ENCODE measurements at regions not wholly inside any gene's neighbourhood (a gene's known extent, or its start where the extent isn't known, plus 50 kb on each side); places are given as distances from the start of the nearest gene placed in this dataset.

DNA sequence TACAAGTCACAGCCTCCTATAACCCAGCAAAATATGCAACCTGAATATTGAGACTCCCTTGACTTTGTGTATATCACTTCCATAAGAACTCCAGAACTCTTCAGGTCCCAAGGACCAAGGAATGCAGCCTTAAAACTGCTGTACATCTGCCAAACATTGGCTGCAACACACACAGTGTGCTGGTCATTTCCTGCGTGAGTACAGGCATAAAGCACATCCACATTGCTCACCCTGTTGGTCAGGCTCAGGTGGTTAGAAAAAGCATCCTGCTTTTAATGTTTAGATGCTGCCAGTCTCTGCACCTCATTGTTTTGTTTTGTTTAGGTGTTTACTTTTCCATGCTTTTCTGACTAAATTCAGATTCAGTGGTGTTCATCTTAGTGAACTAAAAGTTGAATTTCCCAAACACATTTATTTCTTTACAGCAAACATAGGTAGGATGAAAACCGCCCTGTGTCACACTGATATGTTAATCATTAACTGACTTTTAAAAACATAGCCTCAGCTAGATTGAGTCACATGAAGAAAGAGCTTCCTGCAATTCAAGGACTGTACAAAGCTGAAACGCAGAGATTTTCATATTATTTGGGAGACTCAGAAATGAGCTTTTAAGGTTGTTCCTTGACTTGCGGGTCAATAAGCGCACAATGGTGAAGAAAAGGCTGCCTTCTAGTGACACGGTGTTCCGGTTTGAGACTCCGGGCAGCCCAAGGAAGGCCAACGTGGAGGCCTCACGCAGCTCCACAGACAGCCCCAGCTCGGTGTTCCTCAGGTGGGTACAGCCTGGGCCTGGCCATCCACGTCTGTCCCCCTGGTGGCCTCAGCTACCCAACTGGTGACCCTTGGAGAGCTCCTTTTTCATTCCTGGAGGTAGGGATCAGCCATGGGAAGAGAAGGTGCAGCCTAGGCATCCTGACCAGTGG, 52.2 kb upstream of the GRAMD2B start (continued):
- TF ChIP-seq ZNF264 (CRISPR knock-in tag; IDR thresholded peaks at IDR 0.05): no peak; the same call in 1 of the 2 replicates
- 0 out of 2 replicates have a peak, but pooled peaks have one; percentile 51 for TF ChIP-seq MIER2 (CRISPR knock-in tag; IDR thresholded peaks at IDR 0.05)
- no peak for TF ChIP-seq ZNF572 (CRISPR knock-in tag; IDR thresholded peaks at IDR 0.05)
- no peak for TF ChIP-seq ATAD3A (CRISPR knock-in tag; IDR thresholded peaks at IDR 0.05)
- TF ChIP-seq, protein P1, sequence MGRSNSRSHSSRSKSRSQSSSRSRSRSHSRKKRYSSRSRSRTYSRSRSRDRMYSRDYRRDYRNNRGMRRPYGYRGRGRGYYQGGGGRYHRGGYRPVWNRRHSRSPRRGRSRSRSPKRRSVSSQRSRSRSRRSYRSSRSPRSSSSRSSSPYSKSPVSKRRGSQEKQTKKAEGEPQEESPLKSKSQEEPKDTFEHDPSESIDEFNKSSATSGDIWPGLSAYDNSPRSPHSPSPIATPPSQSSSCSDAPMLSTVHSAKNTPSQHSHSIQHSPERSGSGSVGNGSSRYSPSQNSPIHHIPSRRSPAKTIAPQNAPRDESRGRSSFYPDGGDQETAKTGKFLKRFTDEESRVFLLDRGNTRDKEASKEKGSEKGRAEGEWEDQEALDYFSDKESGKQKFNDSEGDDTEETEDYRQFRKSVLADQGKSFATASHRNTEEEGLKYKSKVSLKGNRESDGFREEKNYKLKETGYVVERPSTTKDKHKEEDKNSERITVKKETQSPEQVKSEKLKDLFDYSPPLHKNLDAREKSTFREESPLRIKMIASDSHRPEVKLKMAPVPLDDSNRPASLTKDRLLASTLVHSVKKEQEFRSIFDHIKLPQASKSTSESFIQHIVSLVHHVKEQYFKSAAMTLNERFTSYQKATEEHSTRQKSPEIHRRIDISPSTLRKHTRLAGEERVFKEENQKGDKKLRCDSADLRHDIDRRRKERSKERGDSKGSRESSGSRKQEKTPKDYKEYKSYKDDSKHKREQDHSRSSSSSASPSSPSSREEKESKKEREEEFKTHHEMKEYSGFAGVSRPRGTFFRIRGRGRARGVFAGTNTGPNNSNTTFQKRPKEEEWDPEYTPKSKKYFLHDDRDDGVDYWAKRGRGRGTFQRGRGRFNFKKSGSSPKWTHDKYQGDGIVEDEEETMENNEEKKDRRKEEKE (IDR thresholded peaks at IDR 0.05): no peak
- no peak for TF ChIP-seq ZSCAN22 (CRISPR knock-in tag; IDR thresholded peaks at IDR 0.05)
- no peak for TF ChIP-seq ZNF773 (CRISPR knock-in tag; IDR thresholded peaks at IDR 0.05; ENCODE audit: borderline replicate concordance)
- TF ChIP-seq ZNF143 (CRISPR knock-in tag; IDR thresholded peaks at IDR 0.05): no peak
- no peak for TF ChIP-seq ZNF431 (CRISPR knock-in tag; IDR thresholded peaks at IDR 0.05; ENCODE audit: borderline replicate concordance, low read depth)
- no peak for TF ChIP-seq NFIB (CRISPR knock-in tag; IDR thresholded peaks at IDR 0.05; ENCODE audit: borderline replicate concordance)
- TF ChIP-seq ZNF713 (CRISPR knock-in tag; IDR thresholded peaks at IDR 0.05): no peak
- TF ChIP-seq, protein P2, sequence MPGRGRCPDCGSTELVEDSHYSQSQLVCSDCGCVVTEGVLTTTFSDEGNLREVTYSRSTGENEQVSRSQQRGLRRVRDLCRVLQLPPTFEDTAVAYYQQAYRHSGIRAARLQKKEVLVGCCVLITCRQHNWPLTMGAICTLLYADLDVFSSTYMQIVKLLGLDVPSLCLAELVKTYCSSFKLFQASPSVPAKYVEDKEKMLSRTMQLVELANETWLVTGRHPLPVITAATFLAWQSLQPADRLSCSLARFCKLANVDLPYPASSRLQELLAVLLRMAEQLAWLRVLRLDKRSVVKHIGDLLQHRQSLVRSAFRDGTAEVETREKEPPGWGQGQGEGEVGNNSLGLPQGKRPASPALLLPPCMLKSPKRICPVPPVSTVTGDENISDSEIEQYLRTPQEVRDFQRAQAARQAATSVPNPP (CRISPR knock-in tag; IDR thresholded peaks at IDR 0.05): no peak
- TF ChIP-seq PCBP1 (IDR thresholded peaks at IDR 0.05; ENCODE audit: borderline replicate concordance, low read depth, low read length): no peak
- TF ChIP-seq ETV5 (CRISPR knock-in tag; IDR thresholded peaks at IDR 0.05; ENCODE audit: borderline replicate concordance): peak; percentile 6; the same call in 1 of the 2 replicates
- TF ChIP-seq MEF2D (CRISPR knock-in tag; IDR thresholded peaks at IDR 0.05): 0 out of 2 replicates have a peak, but pooled peaks have one; percentile 11
- TF ChIP-seq, protein P3, sequence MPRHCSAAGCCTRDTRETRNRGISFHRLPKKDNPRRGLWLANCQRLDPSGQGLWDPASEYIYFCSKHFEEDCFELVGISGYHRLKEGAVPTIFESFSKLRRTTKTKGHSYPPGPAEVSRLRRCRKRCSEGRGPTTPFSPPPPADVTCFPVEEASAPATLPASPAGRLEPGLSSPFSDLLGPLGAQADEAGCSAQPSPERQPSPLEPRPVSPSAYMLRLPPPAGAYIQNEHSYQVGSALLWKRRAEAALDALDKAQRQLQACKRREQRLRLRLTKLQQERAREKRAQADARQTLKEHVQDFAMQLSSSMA (CRISPR knock-in tag; IDR thresholded peaks at IDR 0.05): no peak
- TF ChIP-seq, protein P4, sequence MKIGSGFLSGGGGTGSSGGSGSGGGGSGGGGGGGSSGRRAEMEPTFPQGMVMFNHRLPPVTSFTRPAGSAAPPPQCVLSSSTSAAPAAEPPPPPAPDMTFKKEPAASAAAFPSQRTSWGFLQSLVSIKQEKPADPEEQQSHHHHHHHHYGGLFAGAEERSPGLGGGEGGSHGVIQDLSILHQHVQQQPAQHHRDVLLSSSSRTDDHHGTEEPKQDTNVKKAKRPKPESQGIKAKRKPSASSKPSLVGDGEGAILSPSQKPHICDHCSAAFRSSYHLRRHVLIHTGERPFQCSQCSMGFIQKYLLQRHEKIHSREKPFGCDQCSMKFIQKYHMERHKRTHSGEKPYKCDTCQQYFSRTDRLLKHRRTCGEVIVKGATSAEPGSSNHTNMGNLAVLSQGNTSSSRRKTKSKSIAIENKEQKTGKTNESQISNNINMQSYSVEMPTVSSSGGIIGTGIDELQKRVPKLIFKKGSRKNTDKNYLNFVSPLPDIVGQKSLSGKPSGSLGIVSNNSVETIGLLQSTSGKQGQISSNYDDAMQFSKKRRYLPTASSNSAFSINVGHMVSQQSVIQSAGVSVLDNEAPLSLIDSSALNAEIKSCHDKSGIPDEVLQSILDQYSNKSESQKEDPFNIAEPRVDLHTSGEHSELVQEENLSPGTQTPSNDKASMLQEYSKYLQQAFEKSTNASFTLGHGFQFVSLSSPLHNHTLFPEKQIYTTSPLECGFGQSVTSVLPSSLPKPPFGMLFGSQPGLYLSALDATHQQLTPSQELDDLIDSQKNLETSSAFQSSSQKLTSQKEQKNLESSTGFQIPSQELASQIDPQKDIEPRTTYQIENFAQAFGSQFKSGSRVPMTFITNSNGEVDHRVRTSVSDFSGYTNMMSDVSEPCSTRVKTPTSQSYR (CRISPR knock-in tag; IDR thresholded peaks at IDR 0.05; ENCODE audit: borderline replicate concordance): no peak
- TF ChIP-seq PHF8 (CRISPR knock-in tag; IDR thresholded peaks at IDR 0.05): peak; percentile 89
- TF ChIP-seq SYNCRIP (IDR thresholded peaks at IDR 0.05; ENCODE audit: insufficient read depth, low read depth, low read length): no peak

Data from HepG2 (cell line).